ENCODE measurements at regions not wholly inside any gene's neighbourhood (a gene's known extent, or its start where the extent isn't known, plus 50 kb on each side); places are given as distances from the start of the nearest gene placed in this dataset.
A peak's percentile ranks its signal among the peaks of the same experiment; 100 is the strongest.
"Not testable (repeated sequence)": the region's sequence is repeated elsewhere in the genome, so short reads cannot be mapped to it uniquely, and the experiment has no call there.

GRCh38 chr12:111271674-111272418 is 97.0 kb downstream of the PHETA1 start:
- peak; percentile 15 for DNase-seq

- DNase-seq: no peak
Measured at GRCh38 chr12:111270774-111271173, 98.1 kb downstream of the PHETA1 start.

DNA sequence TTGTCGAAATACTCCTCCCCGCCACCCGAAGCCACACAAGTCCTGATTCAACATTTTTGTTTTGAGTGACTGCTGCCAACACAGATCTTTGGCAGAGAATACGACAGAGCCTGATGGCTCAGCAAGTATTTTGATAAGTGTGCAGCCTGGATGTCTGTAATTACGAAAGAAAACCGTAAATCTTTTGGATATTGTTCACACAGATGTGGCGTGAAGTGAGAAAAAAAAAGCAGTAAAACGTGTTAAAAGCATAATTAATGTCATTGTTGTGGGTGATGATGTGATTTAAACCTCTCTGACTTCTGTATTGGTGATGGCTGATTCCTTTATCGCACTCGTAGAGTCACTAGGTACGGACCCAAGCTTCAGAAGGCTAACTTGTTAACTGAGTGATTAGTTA is 98.7 kb downstream of the PHETA1 start:
- peak; percentile 16 for DNase-seq

GRCh38 chr12:111269718-111270117 is 99.2 kb downstream of the PHETA1 start:
- DNase-seq: no peak

- no peak for DNase-seq
Measured at GRCh38 chr12:111268738-111269572, 99.9 kb downstream of the PHETA1 start.

GRCh38 chr12:111267144-111267543 is 101.8 kb downstream of the PHETA1 start:
- no peak for DNase-seq

DNA sequence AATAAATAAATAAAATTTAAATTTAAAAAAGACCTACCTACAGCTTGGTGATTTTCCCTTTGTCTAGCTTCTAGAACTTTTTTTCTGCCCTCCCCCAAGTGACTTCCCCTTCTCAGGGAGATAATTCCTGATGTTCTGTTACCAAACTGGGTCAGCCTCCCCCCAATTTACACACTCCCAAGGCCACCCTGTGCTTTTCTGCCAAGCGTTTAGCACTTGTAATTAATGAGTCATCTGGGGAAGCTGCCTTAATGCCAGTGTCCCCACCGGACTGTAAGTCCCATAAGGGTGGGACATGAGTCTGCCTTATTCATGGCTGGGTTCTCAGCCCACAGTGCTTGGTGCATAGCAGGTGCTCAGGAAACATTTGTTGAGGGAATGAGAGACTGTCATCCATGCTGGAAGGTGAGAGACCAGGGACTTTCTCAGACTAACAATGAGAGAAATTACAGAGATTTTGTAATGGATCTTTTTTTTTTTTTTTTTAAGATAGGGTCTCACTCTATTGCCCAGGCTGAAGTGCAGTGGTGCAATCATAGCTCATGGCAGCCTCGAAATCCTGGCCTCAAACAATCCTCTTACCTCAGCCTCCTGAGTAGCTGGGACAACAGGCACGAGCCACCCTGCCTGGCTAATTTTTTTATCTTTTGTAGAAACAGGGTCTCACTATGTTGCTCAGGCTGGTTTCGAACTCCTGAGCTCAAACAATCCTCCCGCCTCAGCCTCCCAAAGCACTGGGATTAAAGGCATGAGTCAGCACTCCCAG is 106.8 kb downstream of the PHETA1 start:
- DNase-seq: no peak

GRCh38 chr12:111260732-111261131 is 108.2 kb downstream of the PHETA1 start:
- no peak for DNase-seq

- DNase-seq: no peak
Measured at GRCh38 chr12:111259231-111259630, 109.7 kb downstream of the PHETA1 start.

- DNase-seq: not testable (repeated sequence)
Measured at GRCh38 chr12:111258081-111258480, 110.8 kb downstream of the PHETA1 start.

DNA sequence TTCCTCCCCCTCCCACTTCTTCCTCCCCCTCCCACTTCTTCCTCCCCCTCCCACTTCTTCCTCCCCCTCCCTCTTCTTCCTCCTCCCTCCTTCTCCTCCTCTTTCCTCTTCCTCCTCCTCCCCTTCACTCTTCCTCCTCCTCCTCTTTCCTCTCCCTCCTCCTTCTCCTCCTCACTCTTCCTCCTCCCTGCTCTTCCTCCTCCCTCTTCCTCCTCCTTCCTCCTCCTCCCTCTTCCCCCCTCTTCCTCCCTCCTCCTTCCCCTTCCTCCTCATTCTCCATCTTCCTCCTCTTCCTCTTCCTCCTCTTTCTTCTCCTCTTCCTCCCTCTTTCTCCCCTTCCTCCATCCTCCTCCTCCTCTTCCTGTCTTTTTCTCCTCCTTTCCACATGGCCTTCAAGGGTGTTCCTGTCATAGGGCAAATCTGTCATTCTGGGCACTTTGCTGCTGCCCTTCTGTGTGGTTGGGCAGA is 111.4 kb downstream of the PHETA1 start:
- no peak for DNase-seq

DNA sequence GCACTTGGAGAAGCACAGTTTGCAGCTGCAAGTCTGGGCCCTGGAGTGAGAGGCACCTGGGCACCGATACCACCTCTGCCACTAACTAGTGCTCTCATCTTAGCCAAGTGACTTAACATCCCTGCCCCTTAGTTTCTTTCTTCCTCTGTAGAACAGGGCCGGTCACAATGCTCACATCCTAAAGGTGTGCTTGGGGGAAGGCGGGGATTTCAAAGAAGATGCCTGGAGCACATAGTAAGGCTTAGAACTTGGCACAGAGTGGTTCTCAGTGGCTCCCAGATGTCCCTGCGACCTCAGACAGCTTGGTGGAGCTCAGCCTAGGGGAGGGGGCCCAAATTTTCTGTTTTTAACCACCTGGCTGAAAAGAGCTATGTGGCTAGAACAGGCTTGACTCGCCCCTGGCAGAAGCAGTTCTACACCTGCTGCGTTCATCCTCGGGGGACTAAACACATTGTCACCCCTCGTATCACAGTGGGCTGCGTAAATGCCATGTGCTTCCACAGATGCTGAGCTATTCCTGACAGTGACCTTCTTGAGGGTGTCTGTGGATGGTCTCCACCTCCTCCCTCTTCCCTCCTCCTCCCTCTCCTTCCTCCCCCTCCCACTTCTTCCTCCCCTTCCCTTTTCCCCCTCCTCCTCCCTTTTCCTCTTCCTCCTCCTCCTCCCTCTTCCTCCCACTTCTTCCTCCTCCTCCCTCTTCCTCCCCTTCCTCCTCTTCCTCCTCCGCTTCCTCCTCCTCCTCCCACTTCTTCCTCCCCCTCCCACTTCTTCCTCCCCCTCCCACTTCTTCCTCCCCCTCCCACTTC is 112.1 kb downstream of the PHETA1 start:
- DNase-seq: peak; percentile 21

DNA sequence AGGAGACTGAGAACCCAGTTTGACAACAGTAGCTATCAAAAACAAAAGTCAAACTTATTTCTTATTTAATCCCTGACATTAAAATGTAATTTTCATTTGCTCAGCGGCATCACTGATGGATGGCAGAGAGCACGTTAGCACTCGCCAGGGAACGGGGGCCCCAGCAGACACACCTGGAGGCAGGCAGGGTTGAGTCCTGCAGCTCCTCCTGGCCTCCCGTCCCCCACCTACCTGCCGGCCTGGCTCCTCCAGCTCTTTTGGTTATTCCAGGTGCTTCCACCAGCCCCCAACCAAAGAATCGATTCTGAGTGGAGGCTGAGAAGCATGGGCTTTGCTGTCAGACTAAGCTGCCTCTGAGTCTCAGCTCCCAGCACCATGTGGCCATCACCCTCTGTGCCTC is 113.6 kb downstream of the PHETA1 start:
- no peak for DNase-seq

DNA sequence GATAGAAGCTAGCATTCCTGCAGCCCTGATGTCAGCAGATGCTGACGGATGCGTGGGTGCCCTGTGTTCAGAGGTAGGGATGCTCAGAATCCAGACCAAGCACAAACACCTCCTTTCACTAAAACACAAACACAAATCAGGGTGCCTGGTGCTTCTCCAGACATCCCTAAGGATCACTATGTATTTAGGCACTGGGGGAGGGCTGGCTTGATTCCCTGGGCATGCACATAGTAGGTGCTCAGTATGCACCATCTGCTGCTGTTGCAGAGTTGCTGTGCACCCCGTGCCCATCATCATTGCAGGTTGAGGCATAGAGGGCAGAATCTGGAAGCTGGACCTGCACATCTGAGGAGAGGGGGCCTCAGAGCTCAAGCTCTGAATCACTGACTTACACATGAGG is 114.8 kb downstream of the PHETA1 start:
- DNase-seq: no peak

- DNase-seq: no peak
Measured at GRCh38 chr12:111253213-111253612, 115.7 kb downstream of the PHETA1 start.

- DNase-seq: no peak
Measured at GRCh38 chr12:111251787-111252186, 117.1 kb downstream of the PHETA1 start.

DNA sequence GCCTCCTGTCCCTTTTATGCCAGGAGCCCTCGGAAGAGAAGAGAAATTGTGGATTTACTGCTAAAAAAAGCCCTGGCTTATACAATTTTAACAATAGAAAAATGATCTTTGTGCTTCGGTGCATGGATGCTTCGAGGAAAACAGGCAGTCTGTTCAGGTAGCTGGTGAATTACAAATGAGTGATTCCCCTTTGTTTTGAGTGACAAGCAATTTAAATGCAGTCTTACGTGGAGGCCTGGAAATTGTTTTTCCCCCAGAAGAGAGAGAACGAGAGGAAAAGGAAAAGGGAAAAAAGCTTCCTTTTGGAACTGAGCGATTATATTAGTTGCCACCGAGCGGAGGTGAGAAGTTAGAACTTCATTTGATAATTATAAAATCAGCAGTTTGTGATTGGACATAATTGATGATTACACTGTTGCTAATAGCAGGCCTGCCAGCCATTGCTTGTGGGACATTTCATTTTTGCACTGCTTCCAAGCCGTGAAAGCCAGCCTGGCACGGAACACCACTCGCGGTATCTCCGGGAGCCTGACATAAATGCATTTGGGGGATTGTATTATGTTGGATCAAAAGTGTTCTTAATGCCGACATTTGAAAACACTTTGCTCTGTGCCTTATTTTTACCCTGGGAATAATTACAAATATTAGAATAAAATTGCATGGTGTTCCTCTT is 117.7 kb downstream of the PHETA1 start:
- DNase-seq: no peak

DNA sequence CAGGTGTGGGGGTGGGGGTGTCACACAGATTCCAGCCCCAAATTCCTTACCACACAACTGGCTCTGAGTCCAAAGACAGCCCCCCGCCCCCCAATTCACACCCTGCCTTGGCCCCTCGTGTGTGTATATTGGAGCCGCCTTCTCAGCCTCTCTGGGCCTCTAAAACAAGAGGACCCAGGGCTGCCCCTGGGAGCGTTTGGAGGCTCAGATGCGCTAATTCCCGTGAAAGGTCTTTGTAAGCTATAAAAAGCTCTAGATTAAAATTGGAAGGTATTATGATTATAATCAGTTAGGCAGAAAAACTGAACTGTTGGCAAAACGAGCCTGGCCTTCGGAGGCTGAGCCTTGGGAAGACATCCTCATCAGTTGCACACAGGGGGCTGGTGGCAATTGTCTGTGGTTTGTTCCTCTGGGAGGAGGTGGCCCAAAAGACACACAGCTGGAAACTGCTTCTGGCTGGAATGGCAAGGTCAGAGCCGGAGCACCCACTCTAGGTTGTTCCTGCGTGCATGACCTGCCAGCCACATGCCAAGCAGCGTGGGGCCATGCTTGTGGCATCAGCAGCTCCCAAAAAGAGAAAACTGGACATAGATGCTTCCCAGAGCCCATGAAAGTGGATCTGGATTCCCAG is 118.5 kb downstream of the PHETA1 start:
- no peak for DNase-seq

DNA sequence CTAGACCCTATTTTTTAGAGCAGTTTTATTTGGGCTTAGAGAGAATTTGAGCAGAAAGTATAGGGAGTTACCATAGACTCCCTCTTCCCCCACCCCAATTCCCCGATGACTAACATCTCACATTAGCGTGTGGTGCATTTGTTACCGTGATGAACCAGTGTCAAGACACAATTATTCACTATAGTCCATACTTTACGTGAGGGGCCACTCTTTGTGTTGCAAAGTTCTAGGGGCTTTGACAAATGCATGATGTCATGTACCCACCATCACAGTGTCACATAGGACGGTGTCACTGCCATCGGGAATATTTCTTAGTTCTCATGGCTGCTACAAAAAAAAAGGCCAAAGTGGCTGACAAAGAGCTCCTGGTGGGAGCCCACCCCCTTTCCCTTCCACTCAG is 119.1 kb downstream of the PHETA1 start:
- DNase-seq: no peak

DNA sequence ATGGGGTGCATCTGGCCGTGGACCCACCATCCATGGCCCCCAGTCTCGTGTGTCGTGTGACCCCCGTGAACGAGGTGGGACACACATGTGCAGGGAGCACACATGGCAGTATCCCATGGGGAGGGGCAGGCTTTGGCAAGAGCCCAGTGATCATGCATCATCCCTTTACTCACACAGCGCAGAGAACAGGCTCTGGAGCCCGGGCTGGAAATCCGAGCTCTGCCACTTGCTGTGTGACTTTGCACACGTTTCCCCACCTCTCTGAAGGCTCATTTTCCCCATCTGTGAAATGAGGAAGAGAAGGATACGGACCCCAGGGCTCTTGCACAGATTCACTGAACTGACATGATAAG is 119.9 kb downstream of the PHETA1 start:
- peak; percentile 23 for DNase-seq

- DNase-seq: peak; percentile 19
Measured at GRCh38 chr12:111248236-111249017, 120.5 kb downstream of the PHETA1 start.

Data from NCI-H1694 treated with DMSO at 0.1 percent for 48 hours (cell line).